GM04504 (cell line): ENCODE measurements at regions not wholly inside any gene's neighbourhood (a gene's known extent, or its start where the extent isn't known, plus 50 kb on each side); places are given as distances from the start of the nearest gene placed in this dataset.
"Not testable (repeated sequence)": the region's sequence is repeated elsewhere in the genome, so short reads cannot be mapped to it uniquely, and the experiment has no call there.

ENCODE experiments used
- DNase-seq: peaks from one replicate; pipeline ENCODE4 v3.0.0-alpha.2; 2012; ENCODE audit warnings: low read depth

DNA sequence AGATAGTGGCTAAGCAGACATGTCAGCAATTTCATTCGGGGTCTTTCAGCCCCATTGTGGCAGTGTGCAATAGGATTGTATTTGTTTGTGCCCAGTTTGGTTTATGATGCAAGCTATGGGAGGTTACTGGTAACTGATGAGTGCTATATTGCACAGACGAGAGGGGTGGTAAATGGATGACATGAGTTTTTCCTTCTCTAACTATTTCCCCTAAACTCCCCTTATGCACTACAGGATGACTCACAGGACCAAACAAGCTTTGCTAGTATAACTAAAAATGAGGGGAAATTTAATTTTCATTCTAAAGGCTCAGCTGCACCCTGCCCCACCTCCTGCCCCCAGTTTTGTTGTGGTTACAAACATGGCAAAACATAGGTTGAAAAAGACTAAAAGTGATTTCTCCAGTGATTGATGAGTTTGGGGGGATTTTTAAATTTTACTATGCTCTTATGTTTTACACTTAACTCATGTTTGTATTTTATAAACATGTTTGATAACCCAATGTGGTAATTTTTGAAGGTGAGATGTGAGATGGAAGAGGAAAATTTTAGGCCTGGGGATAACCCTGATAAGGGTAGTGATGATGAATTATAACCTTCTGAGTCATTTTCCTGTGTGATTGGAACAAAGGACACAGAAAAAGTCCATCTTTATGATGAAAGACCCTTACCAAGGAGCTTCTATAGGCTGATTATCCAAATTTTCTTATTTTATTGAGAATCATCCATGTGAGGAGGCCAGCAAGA lies 60.8 kb upstream of the NAMPT start:
- no peak for DNase-seq

DNA sequence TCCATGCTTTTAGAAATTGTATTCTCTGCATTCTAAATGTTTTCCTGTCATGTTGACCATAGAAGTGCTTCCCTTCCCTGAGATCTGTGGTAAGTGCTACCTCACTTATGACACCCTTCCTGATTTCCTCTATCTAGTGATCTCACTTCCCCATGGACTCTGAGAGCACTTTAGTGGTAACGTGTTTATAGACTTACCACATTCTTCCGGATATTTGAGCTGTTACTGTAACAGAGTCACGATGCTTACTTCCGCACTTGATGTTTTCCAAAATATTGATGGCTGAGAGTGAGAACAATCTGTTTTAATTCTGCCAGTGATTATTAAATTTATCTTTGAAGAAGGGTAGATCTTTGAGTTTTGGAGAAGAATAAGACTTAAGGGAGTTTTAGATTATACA lies 60.1 kb upstream of the NAMPT start:
- DNase-seq, result no peak

DNA sequence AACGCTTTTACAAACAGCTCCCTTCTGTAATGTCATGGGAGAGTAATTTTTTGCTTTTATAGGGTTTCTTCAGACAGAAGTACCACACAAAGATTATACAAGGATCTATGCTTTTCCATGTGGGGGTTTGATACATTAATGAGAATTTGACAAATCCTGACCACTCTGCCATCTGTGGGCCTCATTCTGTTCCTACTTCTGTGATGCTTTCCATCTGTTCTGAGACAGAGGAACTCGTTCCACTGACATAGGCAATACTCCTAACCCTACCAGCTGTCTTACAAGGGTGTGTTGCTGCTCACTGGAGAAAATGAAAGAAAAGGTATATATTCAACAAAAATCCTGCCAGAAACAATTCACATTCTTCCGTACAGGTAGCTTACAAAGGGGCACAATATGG lies 59.4 kb upstream of the NAMPT start:
- DNase-seq, result no peak

- DNase-seq, result not testable (repeated sequence)
Observed at GRCh38 chr7:106342049-106342448, 57.3 kb upstream of the NAMPT start.

DNA sequence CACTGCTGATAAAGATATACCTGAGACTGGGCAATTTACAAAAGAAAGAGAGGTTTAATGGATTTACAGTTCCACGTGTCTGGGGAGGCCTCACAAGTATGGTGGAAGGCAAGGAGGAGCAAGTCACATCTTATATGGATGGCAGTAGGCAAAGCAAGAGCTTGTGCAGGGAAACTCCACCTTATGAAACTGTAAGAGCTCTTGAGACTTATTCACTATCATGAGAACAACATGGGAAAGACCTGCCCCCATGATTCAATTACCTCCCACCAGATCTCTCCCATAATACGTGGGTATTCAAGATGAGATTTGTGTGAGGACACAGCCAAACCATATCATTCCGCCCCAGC lies 55.4 kb upstream of the NAMPT start:
- not testable (repeated sequence) for DNase-seq

DNA sequence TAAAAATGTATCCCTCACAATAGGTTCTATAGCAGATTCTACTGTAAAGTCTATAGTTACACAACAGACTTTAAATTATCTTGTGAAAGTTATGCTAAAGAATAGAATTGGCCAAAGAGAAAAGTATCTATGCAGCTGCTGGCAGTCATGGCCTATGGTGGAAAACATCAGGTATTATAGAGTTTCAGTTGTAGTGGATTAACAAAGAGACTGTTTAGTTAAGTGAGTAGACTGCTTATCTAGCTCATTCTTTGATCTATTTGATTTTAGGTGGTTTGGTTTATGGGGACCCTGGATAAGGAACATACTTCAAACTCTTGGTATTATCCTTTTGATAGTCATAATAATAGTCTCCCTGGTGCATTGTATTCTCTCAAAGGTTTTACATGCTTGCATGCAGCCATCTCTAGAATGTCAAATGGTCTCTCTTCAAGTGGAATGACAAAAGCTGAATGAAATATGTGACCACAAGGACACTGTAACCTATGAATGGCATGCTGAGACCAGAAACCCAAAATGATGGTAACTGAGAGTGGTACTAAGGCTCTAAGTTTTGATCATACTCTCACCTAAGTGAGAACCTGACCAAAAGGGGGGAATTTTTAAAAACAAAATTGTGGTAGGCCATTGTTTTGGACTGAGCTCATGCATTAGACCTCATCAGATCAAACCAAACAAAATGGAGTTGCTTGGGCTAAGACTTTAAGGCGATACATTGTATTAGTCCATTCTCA lies 54.9 kb upstream of the NAMPT start:
- no peak for DNase-seq

DNA sequence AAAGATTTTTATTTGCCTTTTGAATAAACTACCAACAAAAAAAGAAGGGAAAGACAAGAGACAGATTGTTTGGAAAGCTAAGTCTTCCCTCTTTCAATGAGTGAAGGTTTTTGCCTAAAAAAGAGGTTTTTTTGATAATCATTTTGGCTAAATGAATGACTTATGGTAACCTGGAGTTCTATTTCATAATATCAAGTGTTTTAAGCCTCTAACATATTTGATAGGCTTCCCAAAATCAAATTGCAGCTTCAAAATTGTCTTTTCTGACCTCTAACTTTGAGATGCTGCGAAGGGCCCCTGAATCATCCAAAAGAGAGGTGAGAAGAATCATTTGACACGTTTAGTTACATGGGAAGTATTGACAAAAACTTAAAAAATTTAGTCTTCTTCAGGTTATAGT lies 53.0 kb upstream of the NAMPT start:
- DNase-seq, result no peak

GRCh38 chr7:106335814-106336213 lies 51.0 kb upstream of the NAMPT start:
- no peak for DNase-seq
